T follicular helper cell (primary cell): ENCODE measurements at regions not wholly inside any gene's neighbourhood (a gene's known extent, or its start where the extent isn't known, plus 50 kb on each side); places are given as distances from the start of the nearest gene placed in this dataset.
"Not testable (repeated sequence)": the region's sequence is repeated elsewhere in the genome, so short reads cannot be mapped to it uniquely, and the experiment has no call there.

Experiments
- DNase-seq: peaks from one replicate; pipeline ENCODE4 v3.0.0-alpha.2; 2020; ENCODE audit warnings: low read depth

GRCh38 chr2:146405402-146406309 lies 1439.2 kb upstream of the ACVR2A start:
- DNase-seq = not testable (repeated sequence)

GRCh38 chr2:146403546-146404160 lies 1441.2 kb upstream of the ACVR2A start:
- DNase-seq = not testable (repeated sequence)

GRCh38 chr2:146392631-146393030 lies 1452.2 kb upstream of the ACVR2A start:
- DNase-seq = no peak

- DNase-seq = no peak
These were observed 1452.6 kb upstream of the ACVR2A start for GRCh38 chr2:146392186-146392585.

- DNase-seq = no peak
These were observed 1456.1 kb upstream of the ACVR2A start for GRCh38 chr2:146388757-146389156.

- DNase-seq = no peak
These were observed 1458.7 kb upstream of the ACVR2A start for GRCh38 chr2:146386096-146386495.

GRCh38 chr2:146385031-146385430 lies 1459.8 kb upstream of the ACVR2A start:
- no peak for DNase-seq

- DNase-seq = no peak
These were observed 1468.2 kb upstream of the ACVR2A start for GRCh38 chr2:146376511-146377064.

- no peak for DNase-seq
These were observed 1470.3 kb upstream of the ACVR2A start for GRCh38 chr2:146374505-146374904.

GRCh38 chr2:146371364-146371763 lies 1473.5 kb upstream of the ACVR2A start:
- DNase-seq = not testable (repeated sequence)

- no peak for DNase-seq
These were observed 1474.0 kb upstream of the ACVR2A start for GRCh38 chr2:146370826-146371225.

GRCh38 chr2:146366276-146366675 lies 1478.6 kb upstream of the ACVR2A start:
- DNase-seq = no peak

- DNase-seq = no peak
These were observed 1479.8 kb upstream of the ACVR2A start for GRCh38 chr2:146365041-146365440.

GRCh38 chr2:146363731-146364130 lies 1481.1 kb upstream of the ACVR2A start:
- DNase-seq = no peak

- no peak for DNase-seq
These were observed 1493.1 kb upstream of the ACVR2A start for GRCh38 chr2:146351689-146352088.

GRCh38 chr2:146349334-146349733 lies 1495.5 kb upstream of the ACVR2A start:
- DNase-seq = no peak

GRCh38 chr2:146324951-146325350 lies 1519.9 kb upstream of the ACVR2A start:
- no peak for DNase-seq

GRCh38 chr2:146323564-146323963 lies 1521.3 kb upstream of the ACVR2A start:
- DNase-seq = no peak

GRCh38 chr2:146321175-146321574 lies 1523.7 kb upstream of the ACVR2A start:
- no peak for DNase-seq

- DNase-seq = no peak
These were observed 1526.9 kb upstream of the ACVR2A start for GRCh38 chr2:146317959-146318358.

- no peak for DNase-seq
These were observed 1531.9 kb upstream of the ACVR2A start for GRCh38 chr2:146312899-146313298.

GRCh38 chr2:146305164-146305563 lies 1539.7 kb upstream of the ACVR2A start:
- DNase-seq = no peak

- no peak for DNase-seq
These were observed 1543.5 kb upstream of the ACVR2A start for GRCh38 chr2:146301287-146301686.
